ENCODE measurements at regions not wholly inside any gene's neighbourhood (a gene's known extent, or its start where the extent isn't known, plus 50 kb on each side); places are given as distances from the start of the nearest gene placed in this dataset.

GRCh38 chr22:27601195-27601594 lies 200.4 kb downstream of the MN1 start:
- no peaks in the 10 kb centered on the region for H3K9me3 Mint-ChIP-seq (ENCODE audit: insufficient read depth)
- no peak overlapping the region for H3K27ac Mint-ChIP-seq
- H3K4me2 ChIP-seq (replicated peaks; ENCODE audit: low read depth, low read length, poor library complexity, severe bottlenecking): no peak overlapping the region
- no peaks in the 10 kb centered on the region for H3K4me1 ChIP-seq (ENCODE audit: control insufficient read depth in 2 of 2, insufficient read depth in 2 of 2, low read length in 2 of 2)
- TF ChIP-seq EZH2 (IDR thresholded peaks at IDR 0.05; ENCODE audit: borderline replicate concordance, insufficient read depth, low read depth, low read length, poor library complexity, severe bottlenecking): no peak
- TF ChIP-seq, protein P1, sequence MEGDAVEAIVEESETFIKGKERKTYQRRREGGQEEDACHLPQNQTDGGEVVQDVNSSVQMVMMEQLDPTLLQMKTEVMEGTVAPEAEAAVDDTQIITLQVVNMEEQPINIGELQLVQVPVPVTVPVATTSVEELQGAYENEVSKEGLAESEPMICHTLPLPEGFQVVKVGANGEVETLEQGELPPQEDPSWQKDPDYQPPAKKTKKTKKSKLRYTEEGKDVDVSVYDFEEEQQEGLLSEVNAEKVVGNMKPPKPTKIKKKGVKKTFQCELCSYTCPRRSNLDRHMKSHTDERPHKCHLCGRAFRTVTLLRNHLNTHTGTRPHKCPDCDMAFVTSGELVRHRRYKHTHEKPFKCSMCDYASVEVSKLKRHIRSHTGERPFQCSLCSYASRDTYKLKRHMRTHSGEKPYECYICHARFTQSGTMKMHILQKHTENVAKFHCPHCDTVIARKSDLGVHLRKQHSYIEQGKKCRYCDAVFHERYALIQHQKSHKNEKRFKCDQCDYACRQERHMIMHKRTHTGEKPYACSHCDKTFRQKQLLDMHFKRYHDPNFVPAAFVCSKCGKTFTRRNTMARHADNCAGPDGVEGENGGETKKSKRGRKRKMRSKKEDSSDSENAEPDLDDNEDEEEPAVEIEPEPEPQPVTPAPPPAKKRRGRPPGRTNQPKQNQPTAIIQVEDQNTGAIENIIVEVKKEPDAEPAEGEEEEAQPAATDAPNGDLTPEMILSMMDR (IDR thresholded peaks at IDR 0.05): no peak
- no peaks in the 10 kb centered on the region for H3K27me3 Mint-ChIP-seq
- WGBS (ENCODE audit: insufficient coverage): 87% methylated on average over 3 of the region's 9 CpGs
- H3K4me3 Mint-ChIP-seq: no peak overlapping the region
- H3K79me2 ChIP-seq (ENCODE audit: control insufficient read depth, insufficient read depth, low read length): no peaks in the 10 kb centered on the region
- H3K9ac ChIP-seq (ENCODE audit: low read length): no peak overlapping the region
- H4K20me1 ChIP-seq (ENCODE audit: control insufficient read depth, insufficient read depth, low read length, poor library complexity, severe bottlenecking): no peaks in the 10 kb centered on the region
- no peak overlapping the region for H2AFZ ChIP-seq (ENCODE audit: insufficient read depth, low read depth, low read length, poor library complexity, severe bottlenecking)
- DNase-seq: no peak
- peaks cover 0 to 3% (median 0%) of the 10 kb centered on the region in 3 donors for H3K9me3 ChIP-seq (ENCODE audit: control extremely low read depth in 1 of 3, control insufficient read depth in 2 of 3, insufficient read depth in 1 of 3, low read length in 2 of 3)
- no peak overlapping the region for H3K27ac ChIP-seq (ENCODE audit: low read length in 2 of 2)
- intact Hi-C loops (cut with micrococcal nuclease): no loop called here
- POLR2A ChIA-PET: no interaction called here
- H3K4me1 Mint-ChIP-seq: no peaks in the 10 kb centered on the region
- H3K36me3 ChIP-seq (replicated peaks in 1 of 2; ENCODE audit: control extremely low read depth in 1 of 2, control insufficient read depth in 1 of 2, extremely low read depth in 1 of 2, insufficient read depth in 2 of 2, low read length in 1 of 2): no peaks in the 10 kb centered on the region
- H3K27me3 ChIP-seq (replicated peaks in 1 of 4; ENCODE audit: control extremely low read depth in 1 of 4, control insufficient read depth in 3 of 4, insufficient read depth in 4 of 4, low read length in 3 of 4): no peaks in the 10 kb centered on the region
- no peak for ATAC-seq (ENCODE audit: low read depth)
- no peak overlapping the region for H3K4me3 ChIP-seq (ENCODE audit: control extremely low read depth in 1 of 5, extremely low read depth in 1 of 5, insufficient read depth in 1 of 5, low read depth in 2 of 5, low read length in 4 of 5)
- CTCF ChIA-PET: no interaction called here

GRCh38 chr22:27602390-27602789 lies 199.2 kb downstream of the MN1 start:
- Histone ChIP-seq H4K20me1 (ENCODE audit: control insufficient read depth, insufficient read depth, low read length, poor library complexity, severe bottlenecking) (no peaks in the 10 kb centered on the region), H3K27me3 (replicated peaks in 1 of 4; ENCODE audit: control extremely low read depth in 1 of 4, control insufficient read depth in 3 of 4, insufficient read depth in 4 of 4, low read length in 3 of 4) (no peaks in the 10 kb centered on the region), H3K9ac (ENCODE audit: low read length) (no peak overlapping the region), H3K36me3 (replicated peaks in 1 of 2; ENCODE audit: control extremely low read depth in 1 of 2, control insufficient read depth in 1 of 2, extremely low read depth in 1 of 2, insufficient read depth in 2 of 2, low read length in 1 of 2) (no peaks in the 10 kb centered on the region), H3K9me3 (ENCODE audit: control extremely low read depth in 1 of 3, control insufficient read depth in 2 of 3, insufficient read depth in 1 of 3, low read length in 2 of 3) (peaks cover 0 to 3% (median 0%) of the 10 kb centered on the region in 3 donors), H3K79me2 (ENCODE audit: control insufficient read depth, insufficient read depth, low read length) (no peaks in the 10 kb centered on the region), H3K27ac (ENCODE audit: low read length in 2 of 2) (no peak overlapping the region), H3K4me1 (ENCODE audit: control insufficient read depth in 2 of 2, insufficient read depth in 2 of 2, low read length in 2 of 2) (no peaks in the 10 kb centered on the region), H3K4me2 (replicated peaks; ENCODE audit: low read depth, low read length, poor library complexity, severe bottlenecking) (no peak overlapping the region), H3K4me3 (ENCODE audit: control extremely low read depth in 1 of 5, extremely low read depth in 1 of 5, insufficient read depth in 1 of 5, low read depth in 2 of 5, low read length in 4 of 5) (no peak overlapping the region), H2AFZ (ENCODE audit: insufficient read depth, low read depth, low read length, poor library complexity, severe bottlenecking) (no peak overlapping the region)
- TF ChIP-seq, protein P1 (IDR thresholded peaks at IDR 0.05): no peak
- no peak for TF ChIP-seq EZH2 (IDR thresholded peaks at IDR 0.05; ENCODE audit: borderline replicate concordance, insufficient read depth, low read depth, low read length, poor library complexity, severe bottlenecking)
- DNase-seq: no peak
- CTCF ChIA-PET: no interaction called here
- Mint-ChIP-seq H3K4me1 (no peaks in the 10 kb centered on the region), H3K27me3 (no peaks in the 10 kb centered on the region), H3K9me3 (ENCODE audit: insufficient read depth) (no peaks in the 10 kb centered on the region), H3K4me3 (no peak overlapping the region), H3K27ac (no peak overlapping the region)
- ATAC-seq (ENCODE audit: low read depth): no peak
- 90% methylated on average over 4 of the region's 6 CpGs for WGBS (ENCODE audit: insufficient coverage)
- intact Hi-C loops (cut with micrococcal nuclease): no loop called here
- POLR2A ChIA-PET: no interaction called here
